Mesenchymal stem cell (in vitro differentiated cells and primary cell): ENCODE measurements at regions not wholly inside any gene's neighbourhood (a gene's known extent, or its start where the extent isn't known, plus 50 kb on each side); places are given as distances from the start of the nearest gene placed in this dataset.
A peak's percentile ranks its signal among the peaks of the same experiment; 100 is the strongest.

Experiments used
- DNase-seq: peaks from one replicate; pipeline ENCODE4 v3.0.0-alpha.2; 2013
- H2AFZ ChIP-seq: one replicate; pipeline ENCODE4 v1.6.1; 2013; ENCODE audit warnings: low read depth, mild to moderate bottlenecking, control low read depth, inconsistent platforms, low read length, moderate library complexity
- H2AK5ac ChIP-seq: 2 replicates; pipeline ENCODE4 v1.6.1; 2013; ENCODE audit warnings: low read length, moderate library complexity, mild to moderate bottlenecking, inconsistent platforms; ENCODE audit not compliant: severe bottlenecking
- H2BK120ac ChIP-seq: one replicate; pipeline ENCODE4 v1.6.1; 2013; ENCODE audit warnings: low read depth, mild to moderate bottlenecking, inconsistent platforms, low read length, moderate library complexity
- H2BK12ac ChIP-seq, 2 experiments: one replicate each; pipeline ENCODE4 v1.6.1; 2013; ENCODE audit warnings: inconsistent platforms in 2 of 2, low read length in 2 of 2, mild to moderate bottlenecking in 2 of 2, moderate library complexity in 2 of 2, control low read depth in 1 of 2
- H2BK15ac ChIP-seq: one replicate; pipeline ENCODE4 v1.6.1; 2013; ENCODE audit warnings: mild to moderate bottlenecking, low read depth, inconsistent platforms; ENCODE audit not compliant: poor library complexity, severe bottlenecking
- H2BK5ac ChIP-seq: 2 replicates; pipeline ENCODE4 v1.6.1; 2013; ENCODE audit warnings: low read depth, mild to moderate bottlenecking, low read length, control low read depth, inconsistent platforms; ENCODE audit not compliant: poor library complexity, severe bottlenecking
- H3K14ac ChIP-seq, 2 experiments: one replicate each; pipeline ENCODE4 v1.6.1; 2013; ENCODE audit warnings: inconsistent platforms in 2 of 2, low read length in 2 of 2, control low read depth in 1 of 2, mild to moderate bottlenecking in 1 of 2, moderate library complexity in 1 of 2
- H3K18ac ChIP-seq, 2 experiments: one replicate each; pipeline ENCODE4 v1.6.1; 2013; ENCODE audit warnings: inconsistent platforms in 2 of 2, low read length in 2 of 2, control low read depth in 1 of 2, low read depth in 1 of 2, mild to moderate bottlenecking in 1 of 2
- H3K23ac ChIP-seq, 2 experiments: one replicate each; pipeline ENCODE4 v1.6.1; 2013; ENCODE audit warnings: inconsistent platforms in 2 of 2, low read length in 2 of 2, mild to moderate bottlenecking in 2 of 2, moderate library complexity in 2 of 2, control low read depth in 1 of 2
- H3K27ac ChIP-seq: 2 replicates; pipeline ENCODE4 v1.5.1; 2013; ENCODE audit warnings: mild to moderate bottlenecking, moderate library complexity, low read length, control low read depth, inconsistent platforms; ENCODE audit not compliant: poor library complexity, severe bottlenecking
- H3K27me3 ChIP-seq, 2 experiments: 2 replicates each; pipeline versions ENCODE4 v1.6.1 to v1.7.0; 2013; ENCODE audit warnings: low read length in 2 of 2, mild to moderate bottlenecking in 2 of 2, moderate library complexity in 2 of 2, control low read depth in 1 of 2, inconsistent platforms in 1 of 2; ENCODE audit not compliant: control insufficient read depth in 1 of 2, insufficient read depth in 1 of 2
- H3K36me3 ChIP-seq, 2 experiments: 2 replicates each; pipeline versions ENCODE4 v1.6.1 to v1.7.0; 2013; ENCODE audit warnings: low read length in 2 of 2, control low read depth in 1 of 2, inconsistent platforms in 1 of 2, low read depth in 1 of 2, mild to moderate bottlenecking in 1 of 2; ENCODE audit not compliant: insufficient read depth in 2 of 2, control insufficient read depth in 1 of 2
- H3K4ac ChIP-seq, 2 experiments: one replicate each; pipeline ENCODE4 v1.6.1; 2013; ENCODE audit warnings: inconsistent platforms in 2 of 2, low read length in 2 of 2, mild to moderate bottlenecking in 2 of 2, moderate library complexity in 2 of 2, control low read depth in 1 of 2, low read depth in 1 of 2
- H3K4me1 ChIP-seq: 2 replicates; pipeline ENCODE4 v1.6.1; 2013; ENCODE audit warnings: low read depth, low read length, control low read depth; ENCODE audit not compliant: control insufficient read depth, insufficient read depth
- H3K4me2 ChIP-seq: 2 replicates; pipeline ENCODE4 v1.6.1; 2013; ENCODE audit warnings: low read length, mild to moderate bottlenecking, inconsistent platforms; ENCODE audit not compliant: poor library complexity, severe bottlenecking
- H3K4me3 ChIP-seq, 2 experiments: 2 replicates each; pipeline versions ENCODE4 v1.5.1 to v1.7.0; 2013; ENCODE audit warnings: low read length in 2 of 2, mild to moderate bottlenecking in 2 of 2, control low read depth in 1 of 2, low read depth in 1 of 2; ENCODE audit not compliant: insufficient read depth in 1 of 2
- H3K79me1 ChIP-seq: replicated peaks from 2 replicates; pipeline ENCODE4 v1.6.1; 2013; ENCODE audit warnings: mild to moderate bottlenecking, control low read depth, low read length, inconsistent platforms; ENCODE audit not compliant: poor library complexity, severe bottlenecking
- H3K9ac ChIP-seq: 2 replicates; pipeline ENCODE4 v1.7.0; 2013; ENCODE audit warnings: mild to moderate bottlenecking, low read length, moderate library complexity
- H3K9me3 ChIP-seq: 2 replicates; pipeline ENCODE4 v1.7.0; 2013; ENCODE audit warnings: mild to moderate bottlenecking, low read length; ENCODE audit not compliant: control insufficient read depth
- H4K8ac ChIP-seq: one replicate; pipeline ENCODE4 v1.6.1; 2013; ENCODE audit warnings: inconsistent platforms, mild to moderate bottlenecking, low read length, moderate library complexity
- H4K91ac ChIP-seq: one replicate; pipeline ENCODE4 v1.6.1; 2013; ENCODE audit warnings: mild to moderate bottlenecking, low read length, inconsistent platforms
- WGBS: methylation state at CpG from one replicate; pipeline ENCODE4 v1.1.7; 2013; ENCODE audit warnings: mixed read lengths; 5-methylcytosine and 5-hydroxymethylcytosine counted together

GRCh38 chr2:222792001-222792611 is 68.7 kb upstream of the ACSL3 start:
- no peak overlapping the region for H3K14ac ChIP-seq
- H4K8ac ChIP-seq, result peak overlapping the region; percentile 29
- no peak overlapping the region for H2BK5ac ChIP-seq
- no peaks in the 10 kb centered on the region for H3K9me3 ChIP-seq
- no peak overlapping the region for H3K4ac ChIP-seq
- H3K4me3 ChIP-seq, result peak overlapping the region in 1 of 2 experiments; percentile 14
- H3K4me1 ChIP-seq, result peaks cover 13% of the 10 kb centered on the region
- WGBS, result 93% methylated on average over 14 of the region's 14 CpGs
- no peak overlapping the region for H3K4me2 ChIP-seq
- no peak overlapping the region for H4K91ac ChIP-seq
- H2AFZ ChIP-seq, result no peak overlapping the region
- H2AK5ac ChIP-seq, result no peak overlapping the region
- H3K27me3 ChIP-seq, result no peaks in the 10 kb centered on the region
- no peaks in the 10 kb centered on the region for H3K79me1 ChIP-seq
- peak overlapping the region; percentile 59 for H3K9ac ChIP-seq
- no peaks in the 10 kb centered on the region for H3K36me3 ChIP-seq
- H2BK12ac ChIP-seq, result no peak overlapping the region
- H2BK15ac ChIP-seq, result peak overlapping the region; percentile 82
- peak overlapping the region in 1 of 2 experiments; percentile 48 for H3K18ac ChIP-seq
- no peak overlapping the region for H2BK120ac ChIP-seq
- no peak for DNase-seq
- H3K27ac ChIP-seq, result no peak overlapping the region
- H3K23ac ChIP-seq, result no peak overlapping the region

DNA sequence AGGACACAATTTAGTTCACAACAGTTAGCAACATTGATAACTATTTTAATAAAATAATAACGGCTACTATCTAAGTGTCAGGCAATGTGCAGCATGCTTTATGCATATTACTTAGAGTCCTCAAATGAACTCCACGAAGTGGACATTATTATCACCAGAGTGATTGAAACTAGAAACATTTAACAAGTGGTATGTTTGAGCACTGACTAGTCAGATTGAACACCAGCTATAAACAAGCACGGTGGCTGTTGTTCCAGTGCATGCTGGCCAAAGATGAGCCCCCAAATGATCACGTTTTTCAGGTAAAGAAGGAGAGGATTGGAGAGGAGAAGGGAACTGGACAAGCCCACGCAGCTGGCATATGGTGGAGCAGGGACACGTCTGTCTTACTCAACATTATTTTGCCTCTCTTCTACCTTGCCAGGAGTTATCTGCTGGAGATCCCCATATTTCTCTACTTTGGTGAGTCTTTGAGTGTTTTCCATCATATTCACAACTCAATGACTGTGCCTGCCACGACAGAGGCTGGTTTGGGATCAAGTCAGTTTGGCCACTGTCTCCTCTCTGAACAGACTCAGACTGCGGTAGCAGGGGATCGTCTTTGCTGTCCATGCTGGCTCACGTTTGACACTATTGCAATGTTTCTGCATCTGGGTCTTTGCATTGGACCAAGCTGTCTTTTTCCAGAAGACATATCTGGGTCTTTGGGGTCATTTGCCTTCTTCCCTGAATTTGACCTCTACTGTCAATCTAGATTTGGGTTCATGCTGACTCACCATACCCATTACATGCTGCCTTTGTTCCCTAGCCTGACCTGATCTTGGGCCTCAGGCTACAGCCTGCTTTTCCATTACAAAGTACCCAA is 66.0 kb upstream of the ACSL3 start:
- Histone ChIP-seq H4K91ac (no peak overlapping the region), H2BK5ac (no peak overlapping the region), H3K4ac (peak overlapping the region; percentile 32 to 76), H3K23ac (peak overlapping the region in 1 of 2 experiments; percentile 59), H2BK120ac (no peak overlapping the region), H3K4me3 (no peak overlapping the region), H2AFZ (no peak overlapping the region), H2BK15ac (peak overlapping the region; percentile 45), H3K9ac (no peak overlapping the region), H4K8ac (no peak overlapping the region), H3K14ac (no peak overlapping the region), H3K27me3 (no peaks in the 10 kb centered on the region), H2BK12ac (peak overlapping the region; percentile 67 to 83), H3K36me3 (no peaks in the 10 kb centered on the region), H3K18ac (peak overlapping the region in 1 of 2 experiments; percentile 77), H3K79me1 (no peaks in the 10 kb centered on the region), H3K27ac (no peak overlapping the region), H2AK5ac (no peak overlapping the region), H3K9me3 (no peaks in the 10 kb centered on the region), H3K4me2 (no peak overlapping the region), H3K4me1 (peaks cover 4% of the 10 kb centered on the region)
- no peak for DNase-seq
- WGBS, result 79% methylated on average over 9 of the region's 10 CpGs

GRCh38 chr2:222795450-222796357 is 65.1 kb upstream of the ACSL3 start:
- H3K23ac ChIP-seq, result peak overlapping the region in 1 of 2 experiments; percentile 59

More at GRCh38 chr2:222795450-222796357, 65.1 kb upstream of the ACSL3 start:
- H3K36me3 ChIP-seq, result no peaks in the 10 kb centered on the region
- peaks cover 4% of the 10 kb centered on the region for H3K4me1 ChIP-seq
- no peaks in the 10 kb centered on the region for H3K9me3 ChIP-seq
- peak overlapping the region in 1 of 2 experiments; percentile 77 for H3K18ac ChIP-seq
- no peak overlapping the region for H2BK5ac ChIP-seq
- H4K91ac ChIP-seq, result no peak overlapping the region
- no peaks in the 10 kb centered on the region for H3K27me3 ChIP-seq
- H4K8ac ChIP-seq, result no peak overlapping the region
- H2BK120ac ChIP-seq, result no peak overlapping the region
- H3K4ac ChIP-seq, result peak overlapping the region; percentile 6 to 32
- no peaks in the 10 kb centered on the region for H3K79me1 ChIP-seq
- peak overlapping the region; percentile 29 to 42 for H2BK12ac ChIP-seq
- H3K27ac ChIP-seq, result no peak overlapping the region
- WGBS, result 100% methylated on average over 4 of the region's 6 CpGs
- H3K14ac ChIP-seq, result no peak overlapping the region
- no peak overlapping the region for H2AK5ac ChIP-seq
- H2BK15ac ChIP-seq, result no peak overlapping the region
- H3K9ac ChIP-seq, result no peak overlapping the region
- H2AFZ ChIP-seq, result no peak overlapping the region
- H3K4me3 ChIP-seq, result no peak overlapping the region
- no peak for DNase-seq
- no peak overlapping the region for H3K4me2 ChIP-seq
